WTC11 (cell line): ENCODE measurements at regions not wholly inside any gene's neighbourhood (a gene's known extent, or its start where the extent isn't known, plus 50 kb on each side); places are given as distances from the start of the nearest gene placed in this dataset.

Experiments used
- ATAC-seq: fragments of 200-7000 bp; cut with Tn5 transposase; 2 replicates; pipeline ENCODE4 v1.10.0; 2021; ENCODE audit warnings: mild to moderate bottlenecking, moderate library complexity
- CTCF ChIA-PET: fragments of 300-600 bp; sonication (Branson Sonifier 250); formaldehyde crosslinking; loops from one replicate; lab custom pipeline; 2021; ENCODE audit warnings: antibody characterized with exemption; lab: Charles Lee
- POLR2A ChIA-PET: fragments of 350-600 bp; sonication (Branson Sonifier 250); formaldehyde crosslinking; loops from one replicate; lab custom pipeline; 2021; ENCODE audit warnings: antibody characterized with exemption; lab: Charles Lee
- DNase-seq: peaks from one replicate; pipeline ENCODE4 v3.0.0; 2021; ENCODE audit warnings: low spot score
- H3K27ac Mint-ChIP-seq: 2 replicates; pipeline ENCODE4 v1.8.0; 2021; ENCODE audit warnings: mixed read lengths
- H3K27me3 Mint-ChIP-seq: 2 replicates; pipeline ENCODE4 v1.8.0; 2021; ENCODE audit warnings: low read depth, mild to moderate bottlenecking, moderate library complexity, mixed read lengths
- H3K36me3 Mint-ChIP-seq: 2 replicates; pipeline ENCODE4 v1.8.0; 2021; ENCODE audit warnings: mixed read lengths
- H3K4me1 Mint-ChIP-seq: 2 replicates; pipeline ENCODE4 v1.8.0; 2022; ENCODE audit warnings: mixed read lengths
- H3K4me3 Mint-ChIP-seq: 2 replicates; pipeline ENCODE4 v1.8.0; 2021; ENCODE audit warnings: mild to moderate bottlenecking, moderate library complexity, mixed read lengths
- H3K9me3 Mint-ChIP-seq: 2 replicates; pipeline ENCODE4 v1.8.0; 2021; ENCODE audit warnings: mixed read lengths
- ATF1 ChIP-seq: sonication (generic); formaldehyde crosslinking; IDR thresholded peaks from 2 replicates; pipeline ENCODE4 v1.8.1; 2023; ENCODE audit warnings: mild to moderate bottlenecking, moderate library complexity, missing genetic modification reagents
- ELF4 ChIP-seq: sonication (generic); formaldehyde crosslinking; IDR thresholded peaks from 2 replicates; pipeline ENCODE4 v1.8.1; 2022; ENCODE audit warnings: low read depth, mild to moderate bottlenecking, moderate library complexity, missing genetic modification reagents
- ESRRA ChIP-seq: sonication (generic); formaldehyde crosslinking; IDR thresholded peaks from 2 replicates; pipeline ENCODE4 v1.8.1; 2022; ENCODE audit warnings: mild to moderate bottlenecking, missing genetic modification reagents, borderline replicate concordance
- ETV6 ChIP-seq: sonication (generic); formaldehyde crosslinking; IDR thresholded peaks from 2 replicates; pipeline ENCODE4 v1.8.1; 2022; ENCODE audit warnings: mild to moderate bottlenecking, missing genetic modification reagents
- FOXK1 ChIP-seq: sonication (generic); formaldehyde crosslinking; IDR thresholded peaks from 2 replicates; pipeline ENCODE4 v1.8.0; 2022; ENCODE audit warnings: mild to moderate bottlenecking, moderate library complexity, missing genetic modification reagents
- GTF2I ChIP-seq: fragments of 250-450 bp; sonication (Bioruptor Pico); conservative IDR thresholded peaks from 2 replicates; pipeline ENCODE4 v1.4.0; 2021; ENCODE audit warnings: mild to moderate bottlenecking
- HMGA2 ChIP-seq: fragments of 250-450 bp; sonication (Bioruptor Pico); IDR thresholded peaks from 2 replicates; pipeline ENCODE4 v1.4.0; 2021; ENCODE audit warnings: mild to moderate bottlenecking, moderate library complexity
- JAZF1 ChIP-seq: fragments of 250-450 bp; sonication (Bioruptor Pico); IDR thresholded peaks from 2 replicates; pipeline ENCODE4 v1.9.0; 2021; ENCODE audit warnings: moderate library complexity, mild to moderate bottlenecking, inconsistent platforms
- KAT7 ChIP-seq: sonication (generic); formaldehyde crosslinking; IDR thresholded peaks from 2 replicates; pipeline ENCODE4 v1.8.1; 2023; ENCODE audit warnings: missing genetic modification reagents, mild to moderate bottlenecking, borderline replicate concordance
- MYBL2 ChIP-seq: sonication (generic); formaldehyde crosslinking; IDR thresholded peaks from 2 replicates; pipeline ENCODE4 v1.8.1; 2023; ENCODE audit warnings: mild to moderate bottlenecking, moderate library complexity, missing genetic modification reagents
- NR1H2 ChIP-seq: sonication (generic); formaldehyde crosslinking; IDR thresholded peaks from 2 replicates; pipeline ENCODE4 v1.9.0; 2021; ENCODE audit warnings: mild to moderate bottlenecking, moderate library complexity, missing genetic modification reagents
- RELA ChIP-seq: sonication (generic); formaldehyde crosslinking; IDR thresholded peaks from 2 replicates; pipeline ENCODE4 v1.8.1; 2022; ENCODE audit warnings: missing genetic modification reagents, mild to moderate bottlenecking, borderline replicate concordance
- SMAD4 ChIP-seq: sonication (generic); formaldehyde crosslinking; IDR thresholded peaks from 2 replicates; pipeline ENCODE4 v1.8.0; 2022; ENCODE audit warnings: mild to moderate bottlenecking, missing genetic modification reagents
- TP53 ChIP-seq: sonication (generic); formaldehyde crosslinking; IDR thresholded peaks from 2 replicates; pipeline ENCODE4 v1.8.1; 2023; ENCODE audit warnings: mild to moderate bottlenecking, missing genetic modification reagents
- ZNF423 ChIP-seq: fragments of 250-450 bp; sonication (Bioruptor Pico); IDR thresholded peaks from 2 replicates; pipeline ENCODE4 v2.1.2; 2022; ENCODE audit warnings: mild to moderate bottlenecking, moderate library complexity
- TF ChIP-seq, protein P1 (sequence below): sonication (generic); formaldehyde crosslinking; IDR thresholded peaks from 2 replicates; pipeline ENCODE4 v1.8.1; 2022; ENCODE audit warnings: missing genetic modification reagents, borderline replicate concordance
- TF ChIP-seq, protein P2 (sequence below): sonication (generic); formaldehyde crosslinking; IDR thresholded peaks from 2 replicates; pipeline ENCODE4 v1.8.1; 2023; ENCODE audit warnings: mild to moderate bottlenecking, missing genetic modification reagents, moderate library complexity
- TF ChIP-seq, protein P3 (sequence below): sonication (generic); formaldehyde crosslinking; IDR thresholded peaks from 2 replicates; pipeline ENCODE4 v1.8.0; 2022; ENCODE audit warnings: missing genetic modification reagents
- TF ChIP-seq, protein P4 (sequence below): fragments of 250-450 bp; sonication (Bioruptor Pico); IDR thresholded peaks from 2 replicates; pipeline ENCODE4 v2.1.2; 2022; ENCODE audit warnings: mild to moderate bottlenecking, moderate library complexity
- TF ChIP-seq, protein P5 (sequence below): sonication (generic); formaldehyde crosslinking; conservative IDR thresholded peaks from 2 replicates; pipeline ENCODE4 v1.8.1; 2022; ENCODE audit warnings: mild to moderate bottlenecking, missing genetic modification reagents
- TF ChIP-seq, protein P6 (sequence below): fragments of 250-450 bp; sonication (Bioruptor Pico); IDR thresholded peaks from 2 replicates; pipeline ENCODE4 v1.9.0; 2021; ENCODE audit warnings: mild to moderate bottlenecking
- TF ChIP-seq, protein P7 (sequence below): sonication (generic); formaldehyde crosslinking; IDR thresholded peaks from 2 replicates; pipeline ENCODE4 v1.8.0; 2023; ENCODE audit warnings: missing genetic modification reagents

DNA sequence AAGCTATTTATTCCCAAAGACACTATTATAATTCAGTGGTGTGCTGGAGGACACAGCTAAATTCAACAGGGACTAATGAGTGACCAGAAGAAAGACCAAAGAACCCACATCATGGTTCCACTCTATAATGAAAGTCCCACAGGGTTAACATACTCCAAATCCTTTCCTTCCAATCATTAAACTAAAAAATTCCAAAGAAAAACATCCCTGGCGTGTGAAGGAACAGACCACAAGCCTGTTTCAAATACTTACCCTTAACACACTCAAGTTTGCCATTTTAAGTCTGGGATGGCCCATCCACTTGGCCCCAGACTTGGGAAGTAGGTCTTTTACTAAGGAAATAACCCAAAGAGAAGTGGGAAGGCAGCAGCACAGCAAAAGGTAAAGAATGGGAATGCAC is 150.1 kb upstream of the CCDC150 start (continued):
- TF ChIP-seq, protein P1, sequence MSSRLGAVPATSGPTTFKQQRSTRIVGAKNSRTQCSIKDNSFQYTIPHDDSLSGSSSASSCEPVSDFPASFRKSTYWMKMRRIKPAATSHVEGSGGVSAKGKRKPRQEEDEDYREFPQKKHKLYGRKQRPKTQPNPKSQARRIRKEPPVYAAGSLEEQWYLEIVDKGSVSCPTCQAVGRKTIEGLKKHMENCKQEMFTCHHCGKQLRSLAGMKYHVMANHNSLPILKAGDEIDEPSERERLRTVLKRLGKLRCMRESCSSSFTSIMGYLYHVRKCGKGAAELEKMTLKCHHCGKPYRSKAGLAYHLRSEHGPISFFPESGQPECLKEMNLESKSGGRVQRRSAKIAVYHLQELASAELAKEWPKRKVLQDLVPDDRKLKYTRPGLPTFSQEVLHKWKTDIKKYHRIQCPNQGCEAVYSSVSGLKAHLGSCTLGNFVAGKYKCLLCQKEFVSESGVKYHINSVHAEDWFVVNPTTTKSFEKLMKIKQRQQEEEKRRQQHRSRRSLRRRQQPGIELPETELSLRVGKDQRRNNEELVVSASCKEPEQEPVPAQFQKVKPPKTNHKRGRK (CRISPR knock-in tag): no peak
- TF ChIP-seq JAZF1 (CRISPR knock-in tag) (no peak), FOXK1 (CRISPR knock-in tag) (no peak), MYBL2 (CRISPR knock-in tag) (no peak), SMAD4 (no peak)

DNA sequence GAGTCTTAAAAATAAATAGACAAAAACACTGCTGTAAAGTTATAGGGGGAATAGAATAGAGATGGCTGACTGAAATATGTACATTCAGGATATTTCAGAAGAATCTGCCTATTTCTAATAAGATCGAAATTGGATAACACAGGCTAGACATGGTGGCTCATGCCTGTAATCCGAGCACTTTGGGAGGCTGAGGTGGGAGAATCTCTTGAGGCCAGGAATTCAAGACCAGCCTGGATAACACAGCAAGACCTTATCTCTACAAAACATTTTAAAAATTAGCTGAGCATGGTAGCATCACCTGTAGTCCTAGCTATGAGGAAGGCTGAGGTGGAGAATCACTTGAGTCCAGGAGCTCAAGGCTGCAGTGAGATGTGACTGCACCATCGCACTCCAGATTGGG is 146.6 kb upstream of the CCDC150 start:
- ATAC-seq (no peak), DNase-seq (no peak)
- Mint-ChIP-seq H3K9me3 (peaks cover 24% of the 10 kb centered on the region), H3K4me3 (no peak overlapping the region), H3K27ac (no peak overlapping the region), H3K4me1 (peaks cover 7% of the 10 kb centered on the region), H3K27me3 (no peaks in the 10 kb centered on the region), H3K36me3 (no peaks in the 10 kb centered on the region)
- ChIA-PET CTCF (no interaction called here), POLR2A (no interaction called here)
- TF ChIP-seq ELF4 (CRISPR knock-in tag) (no peak), RELA (CRISPR knock-in tag) (no peak)

DNA sequence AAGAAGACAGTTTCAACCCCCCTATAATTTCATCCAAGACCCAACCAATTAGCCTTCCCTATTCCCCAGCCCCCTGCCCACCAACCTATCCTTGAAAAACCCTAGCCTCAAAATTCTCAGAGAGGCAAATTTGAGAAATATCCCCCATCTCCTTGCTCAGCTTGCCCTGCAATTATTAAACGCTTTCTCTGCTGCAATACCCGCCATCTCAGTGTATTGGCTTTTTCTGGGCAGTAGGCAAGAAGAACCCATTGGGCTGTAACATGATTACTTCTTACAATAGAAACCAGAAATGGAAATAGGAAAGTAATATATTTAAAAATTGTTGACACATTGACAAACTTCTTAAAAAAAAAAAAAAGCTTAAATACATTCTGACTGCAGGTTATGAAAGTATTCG is 140.6 kb upstream of the CCDC150 start:
- ChIA-PET POLR2A (no interaction called here), CTCF (no interaction called here)
- Mint-ChIP-seq H3K36me3 (peaks cover 19% of the 10 kb centered on the region), H3K4me3 (no peak overlapping the region), H3K4me1 (0 out of 2 replicates have a peak, but pooled peaks cover 3% of the 10 kb centered on the region), H3K27ac (no peak overlapping the region), H3K9me3 (peaks cover 36% of the 10 kb centered on the region), H3K27me3 (no peaks in the 10 kb centered on the region)
- DNase-seq (no peak), ATAC-seq (no peak)
- TF ChIP-seq, protein P2, sequence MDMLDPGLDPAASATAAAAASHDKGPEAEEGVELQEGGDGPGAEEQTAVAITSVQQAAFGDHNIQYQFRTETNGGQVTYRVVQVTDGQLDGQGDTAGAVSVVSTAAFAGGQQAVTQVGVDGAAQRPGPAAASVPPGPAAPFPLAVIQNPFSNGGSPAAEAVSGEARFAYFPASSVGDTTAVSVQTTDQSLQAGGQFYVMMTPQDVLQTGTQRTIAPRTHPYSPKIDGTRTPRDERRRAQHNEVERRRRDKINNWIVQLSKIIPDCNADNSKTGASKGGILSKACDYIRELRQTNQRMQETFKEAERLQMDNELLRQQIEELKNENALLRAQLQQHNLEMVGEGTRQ: no peak
- TF ChIP-seq, protein P3, sequence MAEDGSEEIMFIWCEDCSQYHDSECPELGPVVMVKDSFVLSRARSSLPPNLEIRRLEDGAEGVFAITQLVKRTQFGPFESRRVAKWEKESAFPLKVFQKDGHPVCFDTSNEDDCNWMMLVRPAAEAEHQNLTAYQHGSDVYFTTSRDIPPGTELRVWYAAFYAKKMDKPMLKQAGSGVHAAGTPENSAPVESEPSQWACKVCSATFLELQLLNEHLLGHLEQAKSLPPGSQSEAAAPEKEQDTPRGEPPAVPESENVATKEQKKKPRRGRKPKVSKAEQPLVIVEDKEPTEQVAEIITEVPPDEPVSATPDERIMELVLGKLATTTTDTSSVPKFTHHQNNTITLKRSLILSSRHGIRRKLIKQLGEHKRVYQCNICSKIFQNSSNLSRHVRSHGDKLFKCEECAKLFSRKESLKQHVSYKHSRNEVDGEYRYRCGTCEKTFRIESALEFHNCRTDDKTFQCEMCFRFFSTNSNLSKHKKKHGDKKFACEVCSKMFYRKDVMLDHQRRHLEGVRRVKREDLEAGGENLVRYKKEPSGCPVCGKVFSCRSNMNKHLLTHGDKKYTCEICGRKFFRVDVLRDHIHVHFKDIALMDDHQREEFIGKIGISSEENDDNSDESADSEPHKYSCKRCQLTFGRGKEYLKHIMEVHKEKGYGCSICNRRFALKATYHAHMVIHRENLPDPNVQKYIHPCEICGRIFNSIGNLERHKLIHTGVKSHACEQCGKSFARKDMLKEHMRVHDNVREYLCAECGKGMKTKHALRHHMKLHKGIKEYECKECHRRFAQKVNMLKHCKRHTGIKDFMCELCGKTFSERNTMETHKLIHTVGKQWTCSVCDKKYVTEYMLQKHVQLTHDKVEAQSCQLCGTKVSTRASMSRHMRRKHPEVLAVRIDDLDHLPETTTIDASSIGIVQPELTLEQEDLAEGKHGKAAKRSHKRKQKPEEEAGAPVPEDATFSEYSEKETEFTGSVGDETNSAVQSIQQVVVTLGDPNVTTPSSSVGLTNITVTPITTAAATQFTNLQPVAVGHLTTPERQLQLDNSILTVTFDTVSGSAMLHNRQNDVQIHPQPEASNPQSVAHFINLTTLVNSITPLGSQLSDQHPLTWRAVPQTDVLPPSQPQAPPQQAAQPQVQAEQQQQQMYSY (CRISPR knock-in tag): no peak
- no peak for TF ChIP-seq ESRRA (CRISPR knock-in tag)
- no peak for TF ChIP-seq GTF2I
- TF ChIP-seq, protein P4, sequence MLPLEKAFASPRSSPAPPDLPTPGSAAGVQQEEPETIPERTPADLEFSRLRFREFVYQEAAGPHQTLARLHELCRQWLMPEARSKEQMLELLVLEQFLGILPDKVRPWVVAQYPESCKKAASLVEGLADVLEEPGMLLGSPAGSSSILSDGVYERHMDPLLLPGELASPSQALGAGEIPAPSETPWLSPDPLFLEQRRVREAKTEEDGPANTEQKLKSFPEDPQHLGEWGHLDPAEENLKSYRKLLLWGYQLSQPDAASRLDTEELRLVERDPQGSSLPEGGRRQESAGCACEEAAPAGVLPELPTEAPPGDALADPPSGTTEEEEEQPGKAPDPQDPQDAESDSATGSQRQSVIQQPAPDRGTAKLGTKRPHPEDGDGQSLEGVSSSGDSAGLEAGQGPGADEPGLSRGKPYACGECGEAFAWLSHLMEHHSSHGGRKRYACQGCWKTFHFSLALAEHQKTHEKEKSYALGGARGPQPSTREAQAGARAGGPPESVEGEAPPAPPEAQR: no peak
- TF ChIP-seq SMAD4: no peak
- TF ChIP-seq, protein P5, sequence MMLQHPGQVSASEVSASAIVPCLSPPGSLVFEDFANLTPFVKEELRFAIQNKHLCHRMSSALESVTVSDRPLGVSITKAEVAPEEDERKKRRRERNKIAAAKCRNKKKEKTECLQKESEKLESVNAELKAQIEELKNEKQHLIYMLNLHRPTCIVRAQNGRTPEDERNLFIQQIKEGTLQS (CRISPR knock-in tag): no peak
- no peak for TF ChIP-seq TP53
- no peak for TF ChIP-seq ETV6 (CRISPR knock-in tag)
- no peak for TF ChIP-seq NR1H2 (CRISPR knock-in tag)
- no peak for TF ChIP-seq ZNF423 (CRISPR knock-in tag)
- TF ChIP-seq, protein P6, sequence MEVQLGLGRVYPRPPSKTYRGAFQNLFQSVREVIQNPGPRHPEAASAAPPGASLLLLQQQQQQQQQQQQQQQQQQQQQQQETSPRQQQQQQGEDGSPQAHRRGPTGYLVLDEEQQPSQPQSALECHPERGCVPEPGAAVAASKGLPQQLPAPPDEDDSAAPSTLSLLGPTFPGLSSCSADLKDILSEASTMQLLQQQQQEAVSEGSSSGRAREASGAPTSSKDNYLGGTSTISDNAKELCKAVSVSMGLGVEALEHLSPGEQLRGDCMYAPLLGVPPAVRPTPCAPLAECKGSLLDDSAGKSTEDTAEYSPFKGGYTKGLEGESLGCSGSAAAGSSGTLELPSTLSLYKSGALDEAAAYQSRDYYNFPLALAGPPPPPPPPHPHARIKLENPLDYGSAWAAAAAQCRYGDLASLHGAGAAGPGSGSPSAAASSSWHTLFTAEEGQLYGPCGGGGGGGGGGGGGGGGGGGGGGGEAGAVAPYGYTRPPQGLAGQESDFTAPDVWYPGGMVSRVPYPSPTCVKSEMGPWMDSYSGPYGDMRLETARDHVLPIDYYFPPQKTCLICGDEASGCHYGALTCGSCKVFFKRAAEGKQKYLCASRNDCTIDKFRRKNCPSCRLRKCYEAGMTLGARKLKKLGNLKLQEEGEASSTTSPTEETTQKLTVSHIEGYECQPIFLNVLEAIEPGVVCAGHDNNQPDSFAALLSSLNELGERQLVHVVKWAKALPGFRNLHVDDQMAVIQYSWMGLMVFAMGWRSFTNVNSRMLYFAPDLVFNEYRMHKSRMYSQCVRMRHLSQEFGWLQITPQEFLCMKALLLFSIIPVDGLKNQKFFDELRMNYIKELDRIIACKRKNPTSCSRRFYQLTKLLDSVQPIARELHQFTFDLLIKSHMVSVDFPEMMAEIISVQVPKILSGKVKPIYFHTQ (CRISPR knock-in tag): no peak
- TF ChIP-seq HMGA2 (CRISPR knock-in tag): no peak
- TF ChIP-seq KAT7: no peak
- TF ChIP-seq, protein P7, sequence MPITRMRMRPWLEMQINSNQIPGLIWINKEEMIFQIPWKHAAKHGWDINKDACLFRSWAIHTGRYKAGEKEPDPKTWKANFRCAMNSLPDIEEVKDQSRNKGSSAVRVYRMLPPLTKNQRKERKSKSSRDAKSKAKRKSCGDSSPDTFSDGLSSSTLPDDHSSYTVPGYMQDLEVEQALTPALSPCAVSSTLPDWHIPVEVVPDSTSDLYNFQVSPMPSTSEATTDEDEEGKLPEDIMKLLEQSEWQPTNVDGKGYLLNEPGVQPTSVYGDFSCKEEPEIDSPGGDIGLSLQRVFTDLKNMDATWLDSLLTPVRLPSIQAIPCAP (CRISPR knock-in tag): no peak
- no peak for TF ChIP-seq ATF1 (CRISPR knock-in tag)
